Activated gamma-delta T cell treated with anti-CD3 and anti-CD28 coated beads, Interleukin-2, amount 50 U/mL, for 16 hours (primary cell): ENCODE measurements at regions not wholly inside any gene's neighbourhood (a gene's known extent, or its start where the extent isn't known, plus 50 kb on each side); places are given as distances from the start of the nearest gene placed in this dataset.

ENCODE experiments used
- DNase-seq: peaks from one replicate; pipeline ENCODE4 v3.0.0-alpha.2; 2020; ENCODE audit warnings: low read depth

GRCh38 chr2:126793885-126794613, 104.6 kb upstream of the TEX51 start:
- DNase-seq = no peak

- no peak for DNase-seq
Measured at GRCh38 chr2:126795656-126796055, 103.0 kb upstream of the TEX51 start.

- DNase-seq = no peak
Measured at GRCh38 chr2:126796931-126797621, 101.6 kb upstream of the TEX51 start.

GRCh38 chr2:126797622-126798275, 100.9 kb upstream of the TEX51 start:
- no peak for DNase-seq

GRCh38 chr2:126798276-126799140, 100.2 kb upstream of the TEX51 start:
- no peak for DNase-seq

GRCh38 chr2:126799301-126799700, 99.4 kb upstream of the TEX51 start:
- no peak for DNase-seq

GRCh38 chr2:126801473-126801872, 97.2 kb upstream of the TEX51 start:
- DNase-seq = no peak

- DNase-seq = no peak
Measured at GRCh38 chr2:126802316-126802715, 96.4 kb upstream of the TEX51 start.

GRCh38 chr2:126802774-126803433, 95.8 kb upstream of the TEX51 start:
- no peak for DNase-seq

- no peak for DNase-seq
Measured at GRCh38 chr2:126803434-126803775, 95.3 kb upstream of the TEX51 start.

GRCh38 chr2:126804347-126804746, 94.3 kb upstream of the TEX51 start:
- no peak for DNase-seq

GRCh38 chr2:126808929-126809328, 89.8 kb upstream of the TEX51 start:
- DNase-seq = no peak

- no peak for DNase-seq
Measured at GRCh38 chr2:126809340-126809739, 89.3 kb upstream of the TEX51 start.

GRCh38 chr2:126810001-126810400, 88.7 kb upstream of the TEX51 start:
- no peak for DNase-seq

GRCh38 chr2:126811101-126811500, 87.6 kb upstream of the TEX51 start:
- DNase-seq = no peak

GRCh38 chr2:126817172-126817571, 81.5 kb upstream of the TEX51 start:
- no peak for DNase-seq

- no peak for DNase-seq
Measured at GRCh38 chr2:126822115-126822514, 76.6 kb upstream of the TEX51 start.

GRCh38 chr2:126822921-126823320, 75.8 kb upstream of the TEX51 start:
- no peak for DNase-seq

GRCh38 chr2:126823951-126824350, 74.7 kb upstream of the TEX51 start:
- no peak for DNase-seq

- no peak for DNase-seq
Measured at GRCh38 chr2:126824663-126825062, 74.0 kb upstream of the TEX51 start.

- no peak for DNase-seq
Measured at GRCh38 chr2:126825316-126825715, 73.4 kb upstream of the TEX51 start.

GRCh38 chr2:126826491-126826890, 72.2 kb upstream of the TEX51 start:
- DNase-seq = no peak
